ENCODE measurements at regions not wholly inside any gene's neighbourhood (a gene's known extent, or its start where the extent isn't known, plus 50 kb on each side); places are given as distances from the start of the nearest gene placed in this dataset.
"Not testable (repeated sequence)": the region's sequence is repeated elsewhere in the genome, so short reads cannot be mapped to it uniquely, and the experiment has no call there.

DNA sequence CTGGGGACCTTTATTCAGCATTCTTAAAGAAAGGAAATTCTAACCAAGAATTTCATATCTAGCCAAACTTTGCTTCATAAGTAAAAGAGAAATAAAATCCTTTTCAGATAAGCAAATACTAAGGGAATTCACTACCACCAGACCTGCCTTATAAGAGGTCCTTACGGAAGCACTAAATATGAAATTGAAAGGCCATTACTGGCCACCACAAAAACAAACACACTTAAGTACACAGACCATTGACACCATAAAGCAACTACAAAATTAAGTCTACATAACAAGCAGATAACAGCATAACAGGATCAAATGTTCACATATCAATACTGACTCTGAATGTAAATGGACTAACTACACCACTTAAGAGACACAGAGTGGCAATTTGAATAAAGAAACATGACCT lies 361.4 kb upstream of the POU5F2 start:
- Mint-ChIP-seq H3K9me3 (peaks cover 56% of the 10 kb centered on the region), H3K27ac (no peak overlapping the region), H3K4me1 (ENCODE audit: low read depth) (peaks cover 20% of the 10 kb centered on the region), H3K4me3 (no peak overlapping the region), H3K27me3 (ENCODE audit: insufficient read depth) (no peaks in the 10 kb centered on the region), H3K36me3 (ENCODE audit: low read depth) (peaks cover 34% of the 10 kb centered on the region)
- no peak for DNase-seq (ENCODE audit: low spot score)
- intact Hi-C loops (cut with micrococcal nuclease) = no loop called here

- DNase-seq (ENCODE audit: low spot score); H3K27me3 Mint-ChIP-seq (ENCODE audit: insufficient read depth); H3K27ac Mint-ChIP-seq; intact Hi-C loops (cut with micrococcal nuclease); H3K4me1 Mint-ChIP-seq (ENCODE audit: low read depth); H3K4me3 Mint-ChIP-seq: not testable (repeated sequence)
- H3K9me3 Mint-ChIP-seq = peaks cover 37% of the 10 kb centered on the region
- H3K36me3 Mint-ChIP-seq (ENCODE audit: low read depth) = peaks cover 21% of the 10 kb centered on the region
Observed at GRCh38 chr5:94097384-94097783, 356.0 kb upstream of the POU5F2 start.

GRCh38 chr5:94094793-94095441 lies 353.5 kb upstream of the POU5F2 start:
- no peak for DNase-seq (ENCODE audit: low spot score)
- Mint-ChIP-seq H3K27me3 (ENCODE audit: insufficient read depth) (no peaks in the 10 kb centered on the region), H3K9me3 (peaks cover 22% of the 10 kb centered on the region), H3K4me1 (ENCODE audit: low read depth) (no peaks in the 10 kb centered on the region), H3K27ac (no peak overlapping the region), H3K36me3 (ENCODE audit: low read depth) (peaks cover 19% of the 10 kb centered on the region), H3K4me3 (no peak overlapping the region)
- intact Hi-C loops (cut with micrococcal nuclease) = no loop called here

- Mint-ChIP-seq H3K36me3 (ENCODE audit: low read depth) (peaks cover 16% of the 10 kb centered on the region), H3K27ac (no peak overlapping the region), H3K4me3 (no peak overlapping the region), H3K9me3 (peaks cover 14% of the 10 kb centered on the region), H3K27me3 (ENCODE audit: insufficient read depth) (no peaks in the 10 kb centered on the region), H3K4me1 (ENCODE audit: low read depth) (no peaks in the 10 kb centered on the region)
- intact Hi-C loops (cut with micrococcal nuclease) = no loop called here
- DNase-seq (ENCODE audit: low spot score) = no peak
Observed at GRCh38 chr5:94093300-94093699, 351.9 kb upstream of the POU5F2 start.

GRCh38 chr5:94086635-94087034 lies 345.2 kb upstream of the POU5F2 start:
- H3K4me3 Mint-ChIP-seq; H3K9me3 Mint-ChIP-seq; DNase-seq (ENCODE audit: low spot score); H3K27ac Mint-ChIP-seq; intact Hi-C loops (cut with micrococcal nuclease); H3K27me3 Mint-ChIP-seq (ENCODE audit: insufficient read depth); H3K36me3 Mint-ChIP-seq (ENCODE audit: low read depth); H3K4me1 Mint-ChIP-seq (ENCODE audit: low read depth): not testable (repeated sequence)

DNA sequence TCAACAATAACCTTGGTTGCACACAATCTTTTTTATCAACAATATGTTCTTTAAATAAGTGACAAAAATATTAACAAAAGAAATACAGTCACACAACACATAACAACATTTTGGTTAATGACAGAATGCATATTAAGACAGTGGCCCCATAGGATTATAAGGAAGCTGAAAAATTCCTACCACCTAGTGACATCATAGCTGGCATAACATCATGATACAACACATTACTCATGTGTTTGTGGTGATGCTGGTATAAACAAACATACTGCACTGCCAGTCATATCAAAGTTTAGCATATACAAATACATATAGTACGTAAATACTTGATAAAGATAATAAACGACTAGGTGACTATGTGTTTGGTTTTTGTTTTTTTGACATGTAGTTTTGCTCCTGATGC lies 344.8 kb upstream of the POU5F2 start:
- no peak overlapping the region for H3K4me3 Mint-ChIP-seq
- DNase-seq (ENCODE audit: low spot score) = no peak
- H3K36me3 Mint-ChIP-seq (ENCODE audit: low read depth) = no peaks in the 10 kb centered on the region
- no peaks in the 10 kb centered on the region for H3K4me1 Mint-ChIP-seq (ENCODE audit: low read depth)
- no peaks in the 10 kb centered on the region for H3K9me3 Mint-ChIP-seq
- no peaks in the 10 kb centered on the region for H3K27me3 Mint-ChIP-seq (ENCODE audit: insufficient read depth)
- intact Hi-C loops (cut with micrococcal nuclease) = no loop called here
- no peak overlapping the region for H3K27ac Mint-ChIP-seq

GRCh38 chr5:94082405-94082804 lies 341.0 kb upstream of the POU5F2 start:
- intact Hi-C loops (cut with micrococcal nuclease) = no loop called here

DNA sequence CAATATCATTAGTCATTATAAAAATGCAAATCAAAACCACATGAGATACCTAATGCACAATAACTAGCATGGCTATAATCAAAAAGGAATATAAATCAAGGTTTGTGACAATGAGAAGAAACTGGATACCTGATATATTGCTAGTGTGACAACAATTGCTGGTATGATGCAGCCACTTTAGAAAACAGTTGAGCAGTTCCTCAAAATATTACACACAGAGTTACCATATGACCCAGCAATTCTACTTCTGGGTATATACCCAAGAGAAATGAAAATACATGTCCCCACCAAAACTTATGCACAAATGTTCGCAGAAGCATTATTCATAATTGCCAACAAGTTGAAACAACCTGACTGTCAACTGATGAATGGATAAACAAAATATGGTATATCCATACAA lies 339.7 kb upstream of the POU5F2 start:
- no peaks in the 10 kb centered on the region for H3K36me3 Mint-ChIP-seq (ENCODE audit: low read depth)
- no peaks in the 10 kb centered on the region for H3K9me3 Mint-ChIP-seq
- H3K4me3 Mint-ChIP-seq = no peak overlapping the region
- intact Hi-C loops (cut with micrococcal nuclease) = no loop called here
- no peaks in the 10 kb centered on the region for H3K4me1 Mint-ChIP-seq (ENCODE audit: low read depth)
- H3K27ac Mint-ChIP-seq = no peak overlapping the region
- no peak for DNase-seq (ENCODE audit: low spot score)
- no peaks in the 10 kb centered on the region for H3K27me3 Mint-ChIP-seq (ENCODE audit: insufficient read depth)

More at GRCh38 chr5:94082405-94082804, 341.0 kb upstream of the POU5F2 start:
- H3K36me3 Mint-ChIP-seq (ENCODE audit: low read depth) = no peaks in the 10 kb centered on the region
- no peaks in the 10 kb centered on the region for H3K9me3 Mint-ChIP-seq
- DNase-seq (ENCODE audit: low spot score) = no peak
- no peaks in the 10 kb centered on the region for H3K27me3 Mint-ChIP-seq (ENCODE audit: insufficient read depth)
- H3K4me3 Mint-ChIP-seq = no peak overlapping the region
- no peak overlapping the region for H3K27ac Mint-ChIP-seq
- H3K4me1 Mint-ChIP-seq (ENCODE audit: low read depth) = no peaks in the 10 kb centered on the region

GRCh38 chr5:94080390-94080789 lies 339.0 kb upstream of the POU5F2 start:
- intact Hi-C loops (cut with micrococcal nuclease) = no loop called here
- H3K27ac Mint-ChIP-seq = no peak overlapping the region
- H3K27me3 Mint-ChIP-seq (ENCODE audit: insufficient read depth) = no peaks in the 10 kb centered on the region
- H3K4me1 Mint-ChIP-seq (ENCODE audit: low read depth) = no peaks in the 10 kb centered on the region
- no peak overlapping the region for H3K4me3 Mint-ChIP-seq
- H3K36me3 Mint-ChIP-seq (ENCODE audit: low read depth) = no peaks in the 10 kb centered on the region
- no peak for DNase-seq (ENCODE audit: low spot score)
- H3K9me3 Mint-ChIP-seq = no peaks in the 10 kb centered on the region

- Mint-ChIP-seq H3K27ac (no peak overlapping the region), H3K27me3 (ENCODE audit: insufficient read depth) (no peaks in the 10 kb centered on the region), H3K4me3 (no peak overlapping the region), H3K36me3 (ENCODE audit: low read depth) (peaks cover 5% of the 10 kb centered on the region), H3K4me1 (ENCODE audit: low read depth) (no peaks in the 10 kb centered on the region), H3K9me3 (peaks cover 7% of the 10 kb centered on the region)
- intact Hi-C loops (cut with micrococcal nuclease) = no loop called here
- DNase-seq (ENCODE audit: low spot score) = no peak
Observed at GRCh38 chr5:94072116-94072515, 330.7 kb upstream of the POU5F2 start.

GRCh38 chr5:94066437-94067207 lies 325.2 kb upstream of the POU5F2 start:
- Mint-ChIP-seq H3K4me1 (ENCODE audit: low read depth) (no peaks in the 10 kb centered on the region), H3K9me3 (peaks cover 52% of the 10 kb centered on the region), H3K27me3 (ENCODE audit: insufficient read depth) (no peaks in the 10 kb centered on the region), H3K36me3 (ENCODE audit: low read depth) (peaks cover 19% of the 10 kb centered on the region), H3K27ac (no peak overlapping the region), H3K4me3 (no peak overlapping the region)
- intact Hi-C loops (cut with micrococcal nuclease) = no loop called here
- DNase-seq (ENCODE audit: low spot score) = no peak

- intact Hi-C loops (cut with micrococcal nuclease) = no loop called here
- Mint-ChIP-seq H3K4me1 (ENCODE audit: low read depth) (peaks cover under 1% of the 10 kb centered on the region), H3K27me3 (ENCODE audit: insufficient read depth) (no peaks in the 10 kb centered on the region), H3K27ac (no peak overlapping the region), H3K9me3 (peaks cover 52% of the 10 kb centered on the region), H3K36me3 (ENCODE audit: low read depth) (peaks cover 22% of the 10 kb centered on the region), H3K4me3 (no peak overlapping the region)
- DNase-seq (ENCODE audit: low spot score) = no peak
Observed at GRCh38 chr5:94064025-94064424, 322.6 kb upstream of the POU5F2 start.

GRCh38 chr5:94057655-94058054 lies 316.3 kb upstream of the POU5F2 start:
- H3K9me3 Mint-ChIP-seq = peaks cover 6% of the 10 kb centered on the region
- H3K4me1 Mint-ChIP-seq (ENCODE audit: low read depth) = peaks cover 5% of the 10 kb centered on the region
- H3K4me3 Mint-ChIP-seq = no peak overlapping the region
- no peak overlapping the region for H3K27ac Mint-ChIP-seq
- intact Hi-C loops (cut with micrococcal nuclease) = no loop called here
- no peak for DNase-seq (ENCODE audit: low spot score)
- H3K36me3 Mint-ChIP-seq (ENCODE audit: low read depth) = peaks cover 8% of the 10 kb centered on the region
- H3K27me3 Mint-ChIP-seq (ENCODE audit: insufficient read depth) = no peaks in the 10 kb centered on the region
